ENCODE measurements at regions not wholly inside any gene's neighbourhood (a gene's known extent, or its start where the extent isn't known, plus 50 kb on each side); places are given as distances from the start of the nearest gene placed in this dataset.

DNA sequence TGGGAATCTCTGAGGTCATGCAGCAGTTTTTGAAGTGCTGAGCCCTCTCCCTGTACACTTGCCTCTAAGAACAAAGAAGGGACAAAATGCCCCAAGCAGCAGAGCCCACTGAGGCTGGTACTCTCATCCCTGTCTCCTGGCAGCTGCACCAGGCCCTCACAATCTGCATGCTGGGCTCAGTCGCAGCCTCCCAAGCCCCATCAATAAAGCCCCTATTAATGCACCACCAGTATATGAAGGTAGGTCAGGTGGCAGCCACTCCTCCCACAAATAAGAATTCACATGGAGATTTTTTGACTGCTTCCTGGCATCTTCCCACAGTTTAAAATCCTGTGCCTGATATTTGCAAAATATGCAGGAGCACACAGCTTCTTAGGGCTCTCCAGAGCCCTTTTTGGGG lies 181.2 kb upstream of the PALMD start:
- no peak overlapping the region for H3K4me3 ChIP-seq (ENCODE audit: low read depth, low read length)
- TF ChIP-seq, protein P1, sequence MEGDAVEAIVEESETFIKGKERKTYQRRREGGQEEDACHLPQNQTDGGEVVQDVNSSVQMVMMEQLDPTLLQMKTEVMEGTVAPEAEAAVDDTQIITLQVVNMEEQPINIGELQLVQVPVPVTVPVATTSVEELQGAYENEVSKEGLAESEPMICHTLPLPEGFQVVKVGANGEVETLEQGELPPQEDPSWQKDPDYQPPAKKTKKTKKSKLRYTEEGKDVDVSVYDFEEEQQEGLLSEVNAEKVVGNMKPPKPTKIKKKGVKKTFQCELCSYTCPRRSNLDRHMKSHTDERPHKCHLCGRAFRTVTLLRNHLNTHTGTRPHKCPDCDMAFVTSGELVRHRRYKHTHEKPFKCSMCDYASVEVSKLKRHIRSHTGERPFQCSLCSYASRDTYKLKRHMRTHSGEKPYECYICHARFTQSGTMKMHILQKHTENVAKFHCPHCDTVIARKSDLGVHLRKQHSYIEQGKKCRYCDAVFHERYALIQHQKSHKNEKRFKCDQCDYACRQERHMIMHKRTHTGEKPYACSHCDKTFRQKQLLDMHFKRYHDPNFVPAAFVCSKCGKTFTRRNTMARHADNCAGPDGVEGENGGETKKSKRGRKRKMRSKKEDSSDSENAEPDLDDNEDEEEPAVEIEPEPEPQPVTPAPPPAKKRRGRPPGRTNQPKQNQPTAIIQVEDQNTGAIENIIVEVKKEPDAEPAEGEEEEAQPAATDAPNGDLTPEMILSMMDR (IDR thresholded peaks at IDR 0.05; ENCODE audit: insufficient read depth, low read length), result no peak
- no peak for DNase-seq (ENCODE audit: low read depth)

DNA sequence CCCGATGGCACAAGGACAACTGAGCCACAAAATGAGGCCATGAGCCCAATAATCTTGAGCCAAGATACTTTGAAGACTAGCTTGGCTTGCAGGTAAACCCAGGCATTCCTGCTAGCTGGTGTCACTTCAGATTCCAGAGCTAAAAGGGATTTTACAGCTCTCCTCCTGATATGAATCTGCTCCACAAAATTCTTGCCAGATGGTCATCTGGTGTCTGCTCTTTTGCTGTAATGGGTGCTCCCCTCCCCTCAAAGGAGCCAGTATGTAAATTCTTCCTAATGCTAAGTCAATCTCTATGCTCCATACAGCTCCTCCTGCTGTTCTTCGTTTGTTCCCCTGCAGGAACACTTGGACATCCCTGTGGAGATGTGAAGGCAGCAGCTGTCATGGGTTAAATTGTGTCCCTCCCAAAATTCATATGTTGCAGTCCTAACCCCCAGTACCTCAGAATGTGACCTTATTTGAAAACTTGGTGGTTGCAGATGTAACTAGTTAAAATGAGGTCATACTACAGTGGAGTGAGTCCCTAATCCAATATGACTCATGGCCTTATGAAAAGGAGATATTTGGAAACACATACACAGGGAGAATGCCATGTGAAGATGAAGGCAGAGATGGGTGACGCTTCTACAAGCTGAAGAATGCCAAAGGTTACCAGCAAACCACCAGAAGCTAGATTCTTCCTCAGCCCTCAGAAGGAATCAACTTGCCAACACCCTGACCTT lies 180.6 kb upstream of the PALMD start:
- H3K4me3 ChIP-seq (ENCODE audit: low read depth, low read length), result no peak overlapping the region
- peak; percentile 73 for DNase-seq (ENCODE audit: low read depth)
- TF ChIP-seq, protein P1 (IDR thresholded peaks at IDR 0.05; ENCODE audit: insufficient read depth, low read length), result no peak

DNA sequence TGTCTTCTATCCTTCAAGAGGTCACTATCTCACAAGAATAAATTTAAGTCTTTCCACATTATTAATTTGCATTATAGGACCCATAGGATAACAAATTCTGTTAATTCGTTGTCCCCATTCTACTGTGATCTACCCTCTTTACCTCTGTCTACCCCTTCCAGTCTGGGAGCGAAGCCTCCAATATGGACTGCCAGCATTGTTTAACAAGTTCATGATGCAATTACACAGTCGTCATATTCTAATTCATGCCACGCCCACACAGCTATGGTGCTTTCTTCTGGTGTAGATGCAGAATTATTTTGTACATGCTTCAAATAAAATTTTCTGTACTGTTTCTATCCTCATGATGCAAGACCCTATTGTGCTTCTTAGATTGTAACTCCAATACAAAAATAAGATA lies 178.3 kb upstream of the PALMD start:
- TF ChIP-seq, protein P1 (IDR thresholded peaks at IDR 0.05; ENCODE audit: insufficient read depth, low read length), result no peak
- DNase-seq (ENCODE audit: low read depth), result no peak
- no peak overlapping the region for H3K4me3 ChIP-seq (ENCODE audit: low read depth, low read length)

DNA sequence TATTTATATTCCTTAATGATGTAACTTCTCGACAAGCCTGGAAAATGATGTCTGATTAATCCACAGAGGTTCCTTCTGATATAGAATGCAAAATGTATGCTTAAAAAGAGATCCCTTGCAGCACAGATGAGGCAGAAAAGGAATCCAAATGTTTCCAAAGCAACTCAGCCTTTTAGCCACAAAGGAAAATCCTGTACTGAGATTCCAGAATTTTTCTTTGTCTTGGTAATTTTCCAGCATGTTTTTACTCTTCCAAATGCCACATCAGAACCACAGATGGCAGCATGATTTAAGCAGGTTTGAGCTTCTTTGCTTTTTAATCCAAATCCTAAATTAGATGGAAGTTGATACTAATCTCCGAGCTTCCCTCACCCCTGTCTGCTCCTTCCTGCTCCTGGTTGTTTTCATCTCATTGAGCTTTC lies 176.4 kb upstream of the PALMD start:
- DNase-seq (ENCODE audit: low read depth), result peak; percentile 37
- H3K4me3 ChIP-seq (ENCODE audit: low read depth, low read length), result no peak overlapping the region
- TF ChIP-seq, protein P1 (IDR thresholded peaks at IDR 0.05; ENCODE audit: insufficient read depth, low read length), result no peak

DNA sequence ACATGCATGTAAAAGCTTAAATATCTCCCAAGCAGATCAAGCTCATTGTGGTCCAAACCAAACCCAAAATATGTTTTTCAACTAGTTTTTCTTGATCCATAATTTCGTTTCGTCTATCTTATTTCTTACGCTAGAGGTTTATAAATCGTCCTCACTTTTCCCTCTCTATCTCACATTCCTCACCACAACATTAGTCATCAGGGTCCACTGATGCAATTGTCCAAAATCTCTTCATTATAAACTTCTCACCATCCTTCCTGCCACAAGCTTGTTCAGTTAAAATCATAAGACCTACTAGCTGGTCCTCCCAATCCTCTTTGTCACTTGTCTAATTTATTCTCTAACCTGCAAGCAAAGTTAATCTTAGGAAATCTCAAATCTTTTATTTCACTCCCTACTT lies 173.0 kb upstream of the PALMD start:
- no peak overlapping the region for H3K4me3 ChIP-seq (ENCODE audit: low read depth, low read length)
- DNase-seq (ENCODE audit: low read depth), result peak; percentile 27
- TF ChIP-seq, protein P1 (IDR thresholded peaks at IDR 0.05; ENCODE audit: insufficient read depth, low read length), result no peak

DNA sequence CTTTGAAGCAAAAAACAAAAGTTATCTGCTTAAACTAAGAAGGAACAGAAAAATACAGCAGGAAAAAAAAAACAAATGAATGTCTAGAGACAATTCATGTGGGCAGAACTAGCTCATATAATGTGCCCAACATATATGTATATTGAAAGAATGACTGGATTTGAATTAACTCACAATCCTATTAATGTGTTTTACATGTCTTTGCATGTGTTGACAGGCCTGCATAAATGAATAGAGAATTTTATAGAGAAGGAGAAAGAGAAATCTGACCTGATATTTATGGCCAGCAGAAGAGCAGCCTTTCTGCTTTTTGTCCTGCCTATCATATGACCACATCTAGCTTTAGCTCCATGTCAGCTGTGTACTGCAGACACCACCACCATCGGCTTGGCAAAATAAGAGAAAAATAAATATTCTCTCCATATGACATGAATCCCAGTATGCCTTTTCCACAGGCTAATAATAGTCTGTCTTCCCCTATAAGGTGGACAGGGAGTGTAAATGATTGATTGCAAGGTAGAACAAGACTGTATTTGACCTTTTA lies 171.5 kb upstream of the PALMD start:
- no peak overlapping the region for H3K4me3 ChIP-seq (ENCODE audit: low read depth, low read length)
- TF ChIP-seq, protein P1 (IDR thresholded peaks at IDR 0.05; ENCODE audit: insufficient read depth, low read length), result no peak
- no peak for DNase-seq (ENCODE audit: low read depth)
